Ammon's horn (tissue), 1 donor: ENCODE measurements at regions not wholly inside any gene's neighbourhood (a gene's known extent, or its start where the extent isn't known, plus 50 kb on each side); places are given as distances from the start of the nearest gene placed in this dataset.

Source experiments
- DNase-seq: peaks from one replicate; pipeline ENCODE4 v3.0.0-alpha.2; 2016; ENCODE audit warnings: low spot score

DNA sequence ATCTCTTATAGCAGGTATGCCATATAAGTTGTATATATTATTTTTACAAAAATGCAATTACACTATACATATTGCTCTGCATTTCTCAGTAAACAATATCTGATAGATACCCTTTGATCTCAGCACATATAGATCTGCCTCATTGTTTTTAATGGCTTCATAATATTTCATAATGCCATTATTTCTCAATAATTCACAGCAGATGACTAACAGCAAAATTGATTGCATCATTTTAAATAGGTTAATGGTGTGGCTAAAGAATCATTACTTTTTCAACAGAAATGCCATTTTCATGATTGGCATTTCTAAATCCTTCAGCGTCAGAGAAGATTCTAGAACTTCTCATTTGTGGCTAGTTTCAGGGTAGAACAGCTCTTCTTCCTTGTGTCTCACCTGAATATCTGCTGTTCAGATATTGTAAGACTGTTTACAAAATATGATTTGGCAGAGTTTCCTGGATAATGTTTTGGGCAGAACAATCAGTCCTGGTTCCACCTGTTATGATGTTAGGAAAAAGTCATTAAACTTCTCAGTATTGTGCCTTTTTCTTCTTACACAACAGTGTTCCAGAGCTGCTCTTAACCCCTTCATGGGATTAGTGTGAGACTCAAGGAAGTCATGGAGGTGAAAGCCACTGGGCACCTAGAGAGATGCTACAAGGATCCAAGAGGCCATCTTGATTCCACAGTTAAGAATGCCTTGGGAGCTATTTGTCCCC, 397.6 kb upstream of the THBS1 start:
- no peak for DNase-seq

DNA sequence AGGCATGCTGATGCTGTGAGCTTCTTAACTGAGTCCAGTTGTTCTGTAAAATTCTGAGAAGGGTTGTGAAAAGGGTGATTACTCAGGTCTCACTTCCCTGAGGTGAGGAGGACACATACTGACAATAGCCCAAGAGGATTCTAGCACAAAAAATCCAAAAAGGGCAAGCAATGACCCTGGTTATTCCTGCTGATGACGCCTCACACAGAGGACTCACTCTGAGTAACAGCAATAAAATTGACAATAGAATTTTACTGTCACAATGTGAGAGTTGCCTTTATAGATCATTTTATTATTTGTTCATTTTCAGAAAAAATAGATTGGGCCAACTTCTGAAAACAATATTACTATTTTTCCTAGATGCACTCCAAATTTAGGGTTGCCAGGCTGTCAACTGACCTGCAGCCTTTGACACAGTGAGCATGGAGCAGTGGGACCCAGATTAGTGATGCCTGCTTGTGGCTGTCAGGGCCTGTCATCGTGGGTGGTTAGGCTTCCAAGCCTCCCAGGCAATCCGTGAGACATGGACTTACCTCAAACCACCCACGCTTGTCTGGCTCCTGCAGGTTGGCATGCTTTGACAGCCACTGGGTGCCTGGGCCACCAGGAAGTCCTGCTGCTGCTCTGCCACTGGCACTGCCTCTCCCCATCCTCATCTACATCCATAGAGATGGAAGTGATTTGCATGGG, 396.0 kb upstream of the THBS1 start:
- no peak for DNase-seq

DNA sequence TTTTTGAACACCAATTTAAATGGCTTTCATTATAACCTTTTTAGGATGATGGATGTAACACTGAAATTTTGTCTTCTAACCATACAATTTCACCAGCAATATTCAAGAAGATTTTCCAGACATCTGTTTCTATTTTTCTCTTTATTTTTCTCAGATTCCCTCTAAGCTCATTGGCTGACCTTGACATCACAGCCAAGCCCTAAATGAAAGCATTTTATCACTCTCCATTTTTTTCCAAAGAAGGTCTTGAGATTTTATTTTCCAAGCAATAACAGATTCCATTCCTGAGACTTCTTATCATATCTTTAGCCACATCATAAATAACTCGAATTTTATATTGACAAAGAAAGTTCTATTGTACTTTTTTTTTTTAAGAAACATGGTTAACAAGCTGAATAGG, 392.6 kb upstream of the THBS1 start:
- DNase-seq: no peak

DNA sequence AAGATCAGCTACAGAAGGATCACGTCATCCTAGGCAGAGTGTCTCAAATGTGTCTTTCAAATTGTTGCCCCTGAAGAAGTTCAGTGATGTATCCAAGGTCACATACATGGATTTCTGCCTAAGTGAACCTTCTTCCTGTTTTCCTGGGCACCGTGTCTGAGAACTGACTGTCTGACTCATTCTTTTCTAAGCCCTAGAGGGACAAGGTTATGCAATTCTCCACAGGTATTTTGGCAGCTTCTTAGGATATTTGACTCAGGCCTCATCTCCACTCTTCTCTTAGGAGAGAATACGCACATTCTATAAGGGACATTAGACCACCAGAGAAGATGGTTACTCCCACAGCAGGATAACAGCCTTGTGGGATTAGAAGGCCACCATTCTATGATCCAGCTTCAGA, 391.9 kb upstream of the THBS1 start:
- DNase-seq: no peak

- no peak for DNase-seq
Observed at GRCh38 chr15:39191871-39192291, 389.0 kb upstream of the THBS1 start.

GRCh38 chr15:39192351-39192750, 388.5 kb upstream of the THBS1 start:
- DNase-seq: no peak

GRCh38 chr15:39192979-39193560, 387.8 kb upstream of the THBS1 start:
- DNase-seq: no peak

DNA sequence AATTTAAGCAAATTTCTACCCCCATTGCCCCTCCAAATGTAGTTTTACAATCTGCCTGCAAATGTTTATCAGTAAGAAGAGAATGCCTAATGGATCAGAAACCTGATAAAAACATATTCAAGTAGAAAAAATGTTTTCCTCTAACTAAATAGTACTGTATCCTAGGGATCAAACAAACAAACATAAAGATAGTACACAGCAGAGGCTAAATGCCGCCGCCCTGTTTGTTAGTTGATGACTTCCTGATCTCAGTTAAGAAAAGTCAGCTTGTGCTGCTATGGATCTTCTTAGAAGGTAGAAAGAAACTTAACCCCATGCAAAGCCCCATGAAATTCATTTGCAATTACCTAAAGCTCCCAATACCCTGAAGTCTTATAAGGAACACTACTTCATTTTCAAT, 387.3 kb upstream of the THBS1 start:
- DNase-seq: no peak

DNA sequence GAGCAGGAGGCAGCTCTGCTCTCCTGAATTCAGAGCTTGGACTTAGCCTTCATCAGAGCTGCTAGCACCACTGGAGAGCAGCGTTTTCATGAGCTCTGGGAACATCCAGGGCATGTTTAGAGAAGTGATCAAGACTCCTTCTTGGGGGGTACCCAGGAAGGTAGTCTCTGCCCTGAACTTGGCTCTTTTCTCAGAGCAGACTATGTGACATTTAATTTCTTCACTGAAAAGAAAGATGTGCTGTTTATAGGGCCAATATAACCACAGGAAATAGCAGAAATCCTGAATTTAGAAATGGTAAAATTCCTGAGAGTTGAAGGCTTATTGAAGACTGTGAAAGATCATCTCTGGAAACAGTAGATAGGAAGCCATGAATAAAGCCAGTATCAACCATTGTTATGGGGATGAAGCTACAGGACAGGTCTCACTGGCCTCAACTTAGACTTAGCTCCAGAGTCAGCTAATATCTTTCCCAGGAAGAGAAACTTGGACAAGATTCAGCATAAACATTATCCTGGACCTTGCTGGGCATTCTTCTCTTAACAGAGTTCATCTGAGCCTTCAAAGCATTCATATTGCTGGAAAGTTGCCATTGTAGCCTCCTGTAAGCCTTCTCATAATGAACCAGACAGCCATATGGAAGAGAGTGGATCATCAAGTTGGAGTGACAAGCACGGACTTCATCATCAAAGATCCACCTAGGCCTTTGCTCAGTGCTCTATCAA, 386.6 kb upstream of the THBS1 start:
- no peak for DNase-seq

GRCh38 chr15:39195961-39196486, 384.9 kb upstream of the THBS1 start:
- DNase-seq: no peak

DNA sequence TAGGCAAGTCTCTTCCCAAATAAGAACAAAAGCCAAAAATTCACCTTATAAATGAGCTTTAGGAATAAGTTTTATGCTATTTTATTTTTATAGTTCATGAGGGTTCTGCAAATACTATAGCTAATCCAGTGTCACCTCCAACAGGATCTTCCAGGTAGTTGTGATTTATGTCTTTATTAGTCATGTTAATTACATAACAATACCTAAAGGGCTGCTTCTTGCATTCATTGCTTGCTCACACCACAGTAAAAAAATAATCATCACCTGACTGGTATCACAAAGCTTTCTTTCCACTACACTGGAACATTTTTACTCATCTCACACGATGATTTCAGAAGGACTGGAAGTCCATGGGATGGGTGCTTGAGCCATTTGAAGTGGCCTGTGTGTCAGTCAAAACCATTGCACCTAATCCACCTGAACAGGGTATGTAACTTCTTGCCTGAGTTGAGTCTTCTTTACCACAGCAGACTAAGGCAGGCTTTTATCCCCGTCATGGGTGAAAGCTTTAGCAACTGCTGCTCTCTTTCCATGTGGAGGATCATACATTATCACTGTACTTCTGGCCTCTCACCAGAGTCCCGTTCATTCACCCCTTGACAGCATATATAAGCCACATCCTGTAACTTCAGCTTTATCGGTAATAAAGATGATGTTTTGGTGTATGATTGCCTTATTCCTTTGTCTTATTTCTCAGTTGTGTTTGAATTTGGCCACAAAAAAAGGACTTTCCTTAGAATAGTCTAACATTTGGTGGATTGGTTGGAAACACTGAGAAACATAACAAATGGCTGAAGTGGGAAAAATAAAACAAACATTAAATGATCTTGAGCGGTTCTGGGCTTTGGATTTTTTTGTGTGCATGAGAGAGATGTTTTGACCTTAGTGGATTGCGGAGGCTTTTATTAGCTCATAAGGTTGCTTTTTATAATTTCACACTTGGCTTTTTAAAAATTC, 382.6 kb upstream of the THBS1 start:
- no peak for DNase-seq

DNA sequence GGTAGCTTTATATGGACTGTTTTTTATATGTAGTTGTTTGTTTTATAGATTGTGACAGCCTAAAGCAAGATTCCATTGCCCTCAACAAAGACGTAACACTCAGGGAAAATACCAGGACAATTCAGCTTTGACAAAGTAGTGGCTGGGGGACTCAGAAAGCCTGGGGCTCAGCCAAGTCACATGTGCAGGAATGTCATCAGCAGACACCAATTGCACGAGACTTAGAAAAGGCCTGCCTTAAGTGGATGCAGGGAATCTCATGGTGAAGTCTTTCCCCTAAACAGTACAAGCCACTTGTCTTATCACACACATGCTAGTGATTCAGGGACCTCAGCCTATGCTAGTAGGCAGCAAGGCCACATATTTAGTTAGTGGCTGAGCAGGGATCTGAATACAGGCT, 381.8 kb upstream of the THBS1 start:
- DNase-seq: peak; percentile 12

GRCh38 chr15:39200586-39200985, 380.3 kb upstream of the THBS1 start:
- no peak for DNase-seq

DNA sequence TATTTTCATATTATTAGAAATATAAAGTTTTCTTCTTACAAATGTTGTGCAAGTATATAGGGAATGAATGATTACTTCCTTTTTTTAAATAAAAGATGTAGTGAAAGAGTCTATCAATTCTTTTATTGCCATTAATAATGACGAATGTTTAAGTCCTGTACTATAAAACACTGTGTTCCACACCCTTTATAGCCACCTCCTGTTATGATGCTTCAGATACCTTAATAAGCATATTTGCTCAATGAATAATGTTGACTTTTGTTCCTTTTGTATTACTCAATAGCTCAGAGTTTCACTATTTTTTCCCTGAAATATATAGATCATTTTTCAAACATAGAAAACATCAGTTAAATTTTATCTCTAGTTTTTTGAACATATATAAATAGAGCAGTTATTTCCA, 378.2 kb upstream of the THBS1 start:
- DNase-seq: no peak

GRCh38 chr15:39204031-39204430, 376.8 kb upstream of the THBS1 start:
- no peak for DNase-seq

DNA sequence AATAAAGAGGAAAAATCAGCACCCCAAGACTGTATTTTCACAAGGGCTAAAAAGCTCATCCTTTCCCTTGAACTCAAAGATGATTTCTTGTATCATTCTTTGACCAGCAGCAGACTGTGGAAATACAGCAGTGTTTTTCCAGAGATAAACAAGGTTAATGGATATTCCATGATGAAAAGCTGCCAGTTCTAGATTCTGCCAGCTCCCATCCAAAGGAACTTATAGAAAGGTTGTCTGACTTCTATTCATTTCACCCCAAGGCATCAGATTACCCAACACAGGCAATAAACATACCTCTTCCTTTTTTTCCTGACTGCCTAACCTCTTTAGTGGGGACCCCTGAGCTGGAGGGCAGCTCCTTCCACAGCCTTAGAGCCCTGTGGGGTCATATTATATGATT, 375.8 kb upstream of the THBS1 start:
- DNase-seq: no peak

DNA sequence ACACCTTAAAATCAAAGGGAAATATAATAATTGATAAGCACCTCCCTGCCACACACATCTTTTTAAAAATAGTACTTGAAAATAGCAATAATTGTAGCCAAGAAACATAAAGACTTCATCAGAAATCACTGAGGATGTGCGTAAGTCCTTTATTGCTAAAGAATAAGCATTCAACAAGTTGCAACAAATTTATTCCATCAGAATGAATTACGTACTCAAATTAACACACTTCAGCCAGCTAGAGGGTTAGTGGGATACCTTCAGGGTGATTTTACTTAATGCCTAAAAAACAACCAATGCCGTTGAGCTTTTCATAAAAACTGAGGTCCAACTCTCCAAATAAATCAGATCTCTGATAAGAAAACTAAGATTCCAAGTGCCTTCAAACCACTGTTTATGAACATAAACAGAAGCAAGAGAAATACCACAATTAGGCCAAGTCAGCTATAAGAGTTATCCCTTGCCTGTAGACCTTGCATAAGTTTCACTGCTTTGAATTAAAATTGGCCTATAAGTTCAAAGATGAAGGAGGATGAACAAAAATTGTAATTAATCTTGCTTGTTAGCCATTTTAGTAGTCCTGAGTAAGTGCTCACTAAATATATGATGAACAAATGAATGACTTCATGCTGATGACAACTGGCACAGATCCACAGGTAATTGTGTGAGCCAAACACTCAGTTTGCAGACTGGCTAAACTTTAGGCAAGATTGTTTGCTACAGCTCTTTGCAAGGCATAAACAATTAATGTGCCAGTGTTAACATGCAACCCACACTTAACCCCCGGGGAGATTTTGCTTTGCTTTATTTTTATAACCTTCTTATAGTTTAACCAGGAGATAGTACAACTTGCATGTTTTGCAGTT, 375.1 kb upstream of the THBS1 start:
- no peak for DNase-seq

DNA sequence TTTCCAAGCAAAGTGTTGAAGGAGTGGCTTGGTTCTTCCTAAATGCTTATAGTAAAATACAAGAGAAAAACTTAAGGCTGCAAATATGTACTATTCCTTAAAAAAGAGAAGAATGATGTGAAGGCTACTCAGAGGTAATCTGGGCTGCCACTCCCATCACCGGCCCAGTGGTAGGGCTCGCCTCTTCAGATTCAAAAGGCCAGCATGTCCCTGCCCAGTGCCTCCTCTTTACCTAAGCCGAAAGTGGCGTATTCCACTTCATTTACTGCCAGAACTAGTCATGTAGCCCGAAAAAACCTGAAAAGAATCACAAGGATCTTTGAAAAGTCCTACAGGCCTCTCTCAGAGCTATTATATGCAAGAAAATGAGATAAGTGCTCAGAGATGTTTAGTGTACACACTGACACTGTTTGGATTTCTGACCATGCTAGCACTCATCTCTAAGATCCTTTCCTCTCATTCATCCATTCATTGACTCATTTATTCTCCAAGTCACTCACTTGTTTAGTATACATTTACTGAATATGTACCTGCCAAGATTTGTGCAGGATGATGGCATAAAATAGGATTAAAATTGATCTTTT, 373.3 kb upstream of the THBS1 start:
- no peak for DNase-seq

DNA sequence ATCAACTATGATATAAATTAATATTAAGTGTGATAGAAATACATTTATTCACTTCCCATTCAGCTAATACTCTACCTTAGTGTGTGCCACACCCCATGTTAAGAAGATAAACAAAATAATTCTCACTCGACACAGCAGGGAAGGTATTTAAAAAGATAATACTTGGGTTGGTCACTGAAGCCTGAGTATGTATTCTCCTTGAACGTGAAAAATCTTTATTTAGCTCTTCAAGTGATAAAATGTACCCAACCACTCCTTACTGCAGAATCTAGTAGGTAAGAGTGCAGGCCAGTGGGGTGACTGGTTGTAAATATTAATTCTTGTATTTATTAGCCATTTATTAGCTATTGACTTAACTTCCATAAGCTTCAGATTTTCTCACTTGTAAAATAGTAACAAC, 372.7 kb upstream of the THBS1 start:
- DNase-seq: no peak
